Ammon's horn (tissue), 1 donor: ENCODE measurements at regions not wholly inside any gene's neighbourhood (a gene's known extent, or its start where the extent isn't known, plus 50 kb on each side); places are given as distances from the start of the nearest gene placed in this dataset.

Experiments used
- DNase-seq: peaks from one replicate; pipeline ENCODE4 v3.0.0-alpha.2; 2016; ENCODE audit warnings: low spot score

- DNase-seq: no peak
Measured at GRCh38 chr2:139162456-139162855, 382.3 kb upstream of the NXPH2 start.

GRCh38 chr2:139160836-139161235 is 380.6 kb upstream of the NXPH2 start:
- DNase-seq: no peak

DNA sequence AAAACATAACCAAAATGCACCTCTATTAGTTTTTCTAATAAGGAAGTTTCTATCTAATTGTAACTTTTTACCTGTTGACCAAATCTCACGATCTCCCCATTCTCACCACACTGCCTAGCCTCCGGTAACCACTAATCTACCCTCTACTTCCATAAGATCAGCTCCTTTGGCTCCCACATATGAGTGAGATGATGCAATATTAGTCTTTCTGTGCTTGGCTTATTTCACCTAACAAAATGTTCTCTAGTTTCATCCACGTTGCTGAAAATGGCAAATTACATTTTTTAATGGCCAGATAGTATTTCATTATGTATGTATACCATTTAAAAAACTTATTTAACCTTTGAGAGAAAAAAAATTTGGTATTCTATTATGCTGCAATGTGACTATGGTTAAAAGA is 379.0 kb upstream of the NXPH2 start:
- no peak for DNase-seq

- no peak for DNase-seq
Measured at GRCh38 chr2:139156730-139157129, 376.5 kb upstream of the NXPH2 start.

GRCh38 chr2:139155991-139156390 is 375.8 kb upstream of the NXPH2 start:
- no peak for DNase-seq

DNA sequence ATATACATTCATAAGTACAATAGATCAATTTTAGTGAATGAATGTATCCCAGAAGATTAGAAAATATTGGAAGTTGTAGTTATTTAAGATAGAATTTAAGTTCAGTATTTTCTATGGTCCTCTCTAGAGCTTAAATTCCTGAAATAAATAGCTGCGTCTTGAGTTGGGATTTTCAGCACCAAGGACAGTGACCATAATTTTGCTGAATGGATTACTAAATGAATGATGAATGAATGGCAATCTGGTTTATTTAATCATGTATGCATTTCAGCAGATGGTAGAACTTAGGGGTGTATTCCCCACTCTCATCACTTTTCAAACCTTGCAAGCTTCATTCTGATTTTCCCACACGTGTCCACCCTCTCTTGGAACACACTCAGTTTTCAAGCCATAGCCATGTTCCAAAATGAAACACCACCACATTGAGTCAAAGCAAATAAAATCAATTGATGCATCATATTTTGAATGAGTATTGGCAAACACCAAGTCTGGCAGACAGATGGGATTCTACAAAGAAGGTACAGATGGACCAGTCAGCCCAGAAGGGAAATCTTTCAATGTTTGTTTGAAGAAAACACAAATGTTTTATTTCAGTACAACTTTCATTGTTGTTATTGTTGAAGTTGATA is 362.2 kb upstream of the NXPH2 start:
- DNase-seq: peak; percentile 4

- DNase-seq: no peak
Measured at GRCh38 chr2:139124271-139124670, 344.1 kb upstream of the NXPH2 start.

DNA sequence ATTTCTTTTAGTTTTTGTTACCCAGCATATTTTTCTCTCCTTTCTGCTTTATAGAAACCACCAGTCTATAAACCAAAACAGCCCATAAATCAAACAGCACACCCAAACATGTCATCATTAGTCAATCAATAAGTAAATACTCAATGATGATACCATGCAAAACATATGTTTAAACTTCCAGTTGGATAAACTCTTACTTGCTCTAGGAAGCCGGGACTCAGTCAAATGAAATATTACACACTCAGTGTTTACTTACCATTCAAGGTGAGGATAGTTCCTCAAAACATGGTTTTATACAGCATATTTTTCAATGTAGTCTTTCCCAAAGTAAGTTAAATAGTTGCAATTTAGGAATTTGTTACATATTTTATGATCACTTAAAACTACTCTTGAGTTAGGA is 343.6 kb upstream of the NXPH2 start:
- DNase-seq: no peak

DNA sequence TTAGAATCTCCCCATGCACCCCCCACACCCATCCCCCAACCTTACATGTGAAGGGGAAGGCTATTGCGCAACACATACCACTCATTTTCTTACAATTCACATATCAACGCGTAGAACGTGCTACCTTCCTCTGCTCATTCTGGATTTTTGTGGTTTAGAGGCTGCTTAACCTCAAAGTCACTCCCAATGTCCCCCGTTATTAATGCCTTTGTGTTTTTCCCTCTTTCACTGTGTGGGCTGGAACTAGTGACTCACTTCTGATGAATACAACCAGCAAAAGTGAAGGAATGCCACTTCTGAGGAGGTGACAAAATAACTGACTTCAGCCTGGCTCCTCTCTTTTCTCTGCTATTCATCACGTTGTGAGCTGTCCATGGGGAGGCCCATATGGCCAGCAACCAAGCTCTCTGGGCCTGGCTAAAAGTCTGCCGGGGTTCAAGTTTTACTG is 342.5 kb upstream of the NXPH2 start:
- no peak for DNase-seq

- no peak for DNase-seq
Measured at GRCh38 chr2:139099721-139100120, 319.5 kb upstream of the NXPH2 start.

DNA sequence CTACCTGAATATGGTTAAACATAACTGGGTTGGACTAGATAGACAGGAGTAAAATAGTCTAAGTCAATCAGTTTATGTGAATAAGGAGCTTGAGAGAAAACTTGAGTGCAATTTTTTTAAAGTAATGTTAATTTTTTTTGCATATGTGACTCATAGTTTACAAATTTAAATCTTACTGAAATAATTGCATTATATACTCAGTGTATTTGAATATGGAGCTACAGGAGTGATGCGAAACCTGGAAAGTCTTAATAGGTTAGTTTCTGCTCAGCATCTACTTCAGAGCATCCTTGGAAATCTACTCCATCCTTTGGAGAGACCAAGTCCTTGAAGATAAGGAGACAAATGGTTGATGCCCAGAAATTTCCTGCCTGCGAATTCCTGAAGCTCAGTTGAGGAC is 318.8 kb upstream of the NXPH2 start:
- DNase-seq: no peak

- DNase-seq: no peak
Measured at GRCh38 chr2:139083121-139083520, 302.9 kb upstream of the NXPH2 start.

GRCh38 chr2:139080244-139080643 is 300.1 kb upstream of the NXPH2 start:
- no peak for DNase-seq

DNA sequence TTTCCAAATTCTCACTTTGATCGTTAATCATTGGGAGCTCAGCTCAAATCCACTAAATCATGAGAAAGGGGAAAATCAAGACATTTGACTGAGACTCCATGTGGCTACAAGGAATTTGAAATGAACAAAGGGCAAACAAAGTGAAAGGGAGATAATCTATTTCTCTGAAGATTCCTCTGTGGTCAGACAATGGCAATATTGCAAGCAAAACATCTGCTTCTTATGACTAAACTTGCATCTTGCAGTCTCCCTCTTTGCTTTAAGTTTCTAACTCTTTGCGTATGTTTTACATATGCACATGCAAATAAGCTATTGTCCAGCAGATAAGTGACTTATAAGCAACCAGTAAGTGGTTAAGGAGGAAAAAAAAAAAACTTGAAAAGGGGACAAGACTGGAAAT is 299.1 kb upstream of the NXPH2 start:
- no peak for DNase-seq

- no peak for DNase-seq
Measured at GRCh38 chr2:139078376-139078775, 298.2 kb upstream of the NXPH2 start.

- DNase-seq: no peak
Measured at GRCh38 chr2:139077099-139077737, 297.0 kb upstream of the NXPH2 start.

DNA sequence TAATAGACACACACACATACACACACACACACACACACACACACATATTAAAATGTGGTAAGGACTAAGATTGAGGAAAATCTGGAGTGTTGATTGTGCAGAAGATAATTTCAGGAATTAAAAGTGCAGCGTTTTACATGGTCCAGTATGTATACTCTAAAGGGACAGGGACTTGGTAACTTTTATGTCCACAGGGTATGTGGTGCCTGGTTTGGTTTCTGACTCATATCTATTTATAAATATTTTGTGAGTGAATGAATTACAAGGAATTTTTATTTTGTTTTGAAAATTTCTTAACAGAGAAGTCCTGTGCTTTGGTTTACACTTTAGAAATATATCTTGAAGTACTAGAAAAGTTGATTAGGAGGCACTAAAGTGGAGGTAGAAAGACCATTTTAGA is 287.7 kb upstream of the NXPH2 start:
- no peak for DNase-seq

DNA sequence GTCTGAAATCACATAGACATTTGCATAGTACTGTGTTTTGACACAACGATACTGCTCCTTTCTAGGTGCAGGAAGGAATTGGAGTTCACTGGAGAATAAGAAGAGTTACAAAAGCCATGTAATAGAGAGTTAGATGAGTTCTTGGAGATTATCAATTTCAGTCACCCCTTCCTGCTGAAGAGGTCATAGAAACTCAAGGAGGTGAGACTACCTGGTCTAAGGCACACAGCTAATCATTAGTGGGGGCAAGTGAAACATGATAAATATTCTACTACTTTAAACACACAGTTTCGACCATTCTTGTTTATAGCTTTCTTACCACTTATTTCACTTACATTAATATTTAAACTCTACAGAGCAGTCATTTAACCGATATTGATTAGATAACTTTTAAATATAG is 286.9 kb upstream of the NXPH2 start:
- DNase-seq: no peak

DNA sequence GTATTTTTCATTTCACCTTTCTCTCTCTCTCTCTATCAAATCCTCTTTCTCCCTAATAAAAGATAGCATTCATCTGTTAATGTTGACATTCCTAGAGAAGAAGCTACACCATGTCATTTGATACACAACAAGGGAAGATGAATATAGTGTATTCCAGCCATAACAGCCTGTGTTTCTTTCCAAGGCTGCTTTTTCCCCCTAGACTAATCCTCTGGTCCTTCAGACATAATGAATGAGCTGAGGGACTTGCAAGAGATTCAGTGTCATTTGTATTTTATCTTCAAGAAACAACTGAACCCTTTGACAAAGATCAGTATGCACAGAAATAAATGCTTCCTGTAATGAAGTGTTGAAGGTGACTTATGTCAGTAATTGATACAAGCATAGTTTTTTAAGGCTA is 284.0 kb upstream of the NXPH2 start:
- no peak for DNase-seq

DNA sequence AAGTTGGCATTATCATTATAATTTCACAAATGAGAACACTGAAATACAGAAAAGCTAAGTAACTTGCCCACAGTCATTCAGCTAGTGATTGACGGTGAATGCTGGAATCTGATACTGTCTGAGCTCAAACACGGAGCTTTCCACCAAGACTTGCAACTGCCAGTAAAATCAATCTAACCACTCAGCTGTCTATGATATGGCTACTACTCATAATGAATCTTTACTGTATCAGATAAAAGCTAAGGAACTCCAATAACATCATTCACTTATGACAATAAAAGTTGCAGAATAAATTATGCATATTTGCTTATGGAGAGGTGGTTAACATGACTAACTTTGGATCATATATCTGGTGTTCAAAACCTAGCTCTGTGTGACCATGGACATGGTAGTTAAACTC is 279.4 kb upstream of the NXPH2 start:
- DNase-seq: no peak

DNA sequence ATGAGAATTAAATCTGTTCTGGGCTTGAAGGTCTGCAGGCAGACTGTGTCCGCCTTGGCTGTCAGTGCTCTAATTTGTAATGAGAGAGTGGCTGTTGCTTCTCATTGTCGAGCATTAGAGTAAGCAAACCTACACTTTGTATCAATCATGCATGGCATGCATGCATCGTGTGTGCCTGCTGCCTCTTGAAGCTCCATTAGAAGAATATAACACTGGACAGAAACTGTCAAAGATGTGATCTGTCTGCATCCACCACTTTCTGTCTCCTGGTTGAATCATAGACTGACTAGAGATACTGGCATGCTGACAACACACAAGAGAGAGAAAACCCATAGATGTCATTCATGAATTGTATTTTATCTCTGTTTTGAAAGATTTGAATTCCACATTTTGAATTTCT is 275.0 kb upstream of the NXPH2 start:
- no peak for DNase-seq

- DNase-seq: no peak
Measured at GRCh38 chr2:139048017-139048416, 267.8 kb upstream of the NXPH2 start.

- DNase-seq: no peak
Measured at GRCh38 chr2:139045524-139045923, 265.3 kb upstream of the NXPH2 start.

GRCh38 chr2:139034064-139034463 is 253.9 kb upstream of the NXPH2 start:
- no peak for DNase-seq
